Epidermal melanocyte (primary cell): ENCODE measurements at regions not wholly inside any gene's neighbourhood (a gene's known extent, or its start where the extent isn't known, plus 50 kb on each side); places are given as distances from the start of the nearest gene placed in this dataset.
"Not testable (repeated sequence)": the region's sequence is repeated elsewhere in the genome, so short reads cannot be mapped to it uniquely, and the experiment has no call there.

Source experiments
- DNase-seq: peaks from one replicate; pipeline ENCODE4 v3.0.0; 2011; ENCODE audit warnings: low spot score; ENCODE audit not compliant: insufficient read length

DNA sequence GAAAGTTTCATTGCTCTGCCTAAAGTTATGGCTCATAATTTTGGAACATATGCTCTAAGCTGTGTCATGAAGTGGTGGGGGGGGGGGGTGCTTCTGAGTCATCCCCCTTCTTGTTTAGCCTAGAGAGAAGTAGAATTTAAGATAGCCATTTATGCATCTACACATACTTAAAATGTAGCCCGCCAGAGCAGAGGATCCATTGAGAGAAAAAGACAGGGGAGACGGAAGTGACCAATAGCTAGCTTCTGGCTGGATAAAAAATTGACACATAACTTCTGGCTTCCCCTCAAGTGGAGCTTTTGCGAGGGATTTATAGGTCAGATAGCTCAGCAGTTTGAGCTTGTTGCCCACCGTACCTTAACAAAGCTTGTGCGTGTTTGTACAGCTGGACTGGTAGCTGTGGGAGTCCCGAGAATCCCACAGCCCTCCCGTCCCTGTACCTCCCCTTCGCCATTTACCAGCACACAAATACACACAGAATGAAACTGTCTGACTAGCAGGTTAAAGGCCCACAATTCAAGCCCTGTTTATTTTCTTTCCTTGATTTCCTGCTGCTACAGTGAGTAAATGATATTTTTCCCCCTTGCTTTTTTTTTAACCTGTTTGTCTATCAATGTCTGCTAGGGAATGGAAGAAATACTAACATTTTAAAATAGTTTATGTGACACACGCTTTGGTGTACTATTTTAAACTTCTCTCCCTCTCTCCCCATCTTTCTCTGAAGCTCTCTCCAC is 232.6 kb upstream of the FERD3L start:
- DNase-seq, result no peak

DNA sequence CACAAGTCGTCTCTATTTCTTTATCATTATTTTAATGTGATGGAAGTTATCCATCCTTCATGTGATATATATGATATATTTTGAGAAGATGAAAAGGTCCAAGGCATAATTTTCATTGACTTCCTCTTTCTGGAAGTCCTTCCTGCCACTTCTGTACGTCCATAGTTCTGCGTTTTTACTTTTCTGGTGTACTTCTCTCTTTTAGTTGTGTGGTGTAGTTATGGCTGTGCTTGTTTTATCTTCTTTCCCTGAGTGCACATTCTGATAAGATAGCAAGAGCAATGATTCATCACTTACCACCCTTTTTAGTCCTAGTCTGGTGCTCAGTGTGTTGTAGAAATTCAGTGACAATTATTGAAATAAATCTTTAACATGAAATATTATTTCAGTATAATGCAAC is 231.3 kb upstream of the FERD3L start:
- DNase-seq, result no peak

DNA sequence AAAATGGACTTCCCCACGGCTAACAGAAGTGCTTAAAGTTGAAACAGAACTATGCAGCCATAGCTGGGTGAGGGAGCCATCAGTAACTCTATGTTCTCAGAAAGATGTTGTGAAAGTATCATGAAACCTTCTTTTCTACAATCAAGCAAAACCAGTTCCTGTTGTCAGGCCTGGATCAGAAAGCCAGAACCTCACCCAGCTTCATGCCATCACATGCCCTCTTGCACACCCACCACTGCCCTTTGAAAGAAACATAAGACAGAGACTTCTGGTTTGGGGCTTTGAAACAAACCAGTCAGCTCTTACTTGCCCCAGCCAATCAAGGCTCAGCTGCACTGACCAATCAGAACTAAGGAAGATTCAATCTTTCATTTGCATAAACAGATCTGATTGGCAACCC is 230.8 kb upstream of the FERD3L start:
- DNase-seq, result no peak

DNA sequence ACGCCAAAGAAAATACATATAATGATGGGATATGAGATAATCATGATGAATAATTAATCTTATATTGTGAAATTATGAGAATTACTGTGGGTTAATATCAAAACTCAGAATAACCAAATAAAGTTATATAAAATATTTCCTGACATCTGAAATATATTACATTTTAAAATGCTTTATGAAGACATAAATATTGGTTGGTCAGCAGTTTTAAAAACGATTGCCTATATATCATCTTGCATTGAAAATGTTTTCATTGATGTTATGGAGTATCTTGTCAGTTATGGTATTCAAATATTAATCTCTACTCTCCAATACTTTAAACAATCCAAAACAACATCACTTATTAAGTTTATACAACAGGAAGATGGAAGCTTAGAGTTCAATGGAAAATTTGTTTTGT is 228.1 kb upstream of the FERD3L start:
- DNase-seq, result no peak

DNA sequence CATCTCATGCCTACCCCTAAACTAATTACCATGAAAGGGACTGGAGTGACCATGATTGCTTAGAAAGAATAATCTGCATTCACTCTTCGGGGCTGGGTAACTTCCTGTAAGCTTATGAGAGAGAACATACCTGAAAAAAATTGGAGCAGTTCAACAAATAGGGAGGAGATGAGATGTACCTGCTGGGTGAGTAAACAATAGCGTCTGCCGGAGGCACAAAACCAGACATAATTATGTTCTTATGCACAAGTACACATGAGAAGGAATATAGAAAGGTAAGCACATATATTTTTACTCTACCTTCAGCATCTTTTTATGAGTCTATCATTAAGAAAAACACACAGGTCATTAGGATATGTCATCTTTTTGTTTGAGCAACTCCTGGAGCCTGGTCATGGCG is 224.6 kb upstream of the FERD3L start:
- DNase-seq, result no peak

DNA sequence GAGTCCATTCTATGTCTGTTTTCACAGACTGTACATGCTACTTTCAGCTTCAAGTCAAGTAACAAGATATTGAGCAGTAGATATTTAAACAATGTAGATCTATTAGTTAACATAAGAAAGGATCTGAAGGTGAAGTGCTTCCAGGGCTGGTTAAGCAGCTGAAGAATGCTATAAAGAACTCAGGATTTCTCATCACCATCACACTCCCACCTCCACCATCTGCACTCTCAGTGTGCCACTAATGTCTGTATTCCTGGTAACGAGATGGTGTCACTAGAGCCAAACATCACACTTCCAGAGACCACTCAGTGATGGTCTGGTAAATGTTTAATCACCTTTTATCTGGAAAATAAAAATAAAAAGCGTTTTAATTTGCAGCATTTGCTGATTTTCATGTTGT is 224.0 kb upstream of the FERD3L start:
- no peak for DNase-seq

DNA sequence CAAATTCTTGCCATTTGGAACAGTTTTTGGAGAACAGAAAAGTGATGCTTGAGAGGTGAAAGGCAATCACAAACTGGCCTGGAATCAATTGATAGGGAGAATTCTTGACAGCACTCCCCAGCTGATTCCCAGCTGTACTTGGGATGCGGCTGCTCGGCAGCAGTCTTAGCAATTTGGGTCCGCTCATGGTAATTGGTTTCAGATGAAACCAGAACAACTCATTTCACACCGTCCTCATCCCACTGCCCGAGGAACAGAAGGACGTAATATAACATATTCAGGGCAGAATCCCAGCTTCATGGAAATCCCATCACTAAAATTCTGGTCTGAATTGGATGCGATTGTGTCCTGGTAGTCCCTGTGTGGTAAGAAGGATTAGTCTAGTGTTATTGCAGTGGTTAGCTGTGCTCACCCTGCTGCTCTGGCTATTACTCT is 223.3 kb upstream of the FERD3L start:
- DNase-seq, result no peak

DNA sequence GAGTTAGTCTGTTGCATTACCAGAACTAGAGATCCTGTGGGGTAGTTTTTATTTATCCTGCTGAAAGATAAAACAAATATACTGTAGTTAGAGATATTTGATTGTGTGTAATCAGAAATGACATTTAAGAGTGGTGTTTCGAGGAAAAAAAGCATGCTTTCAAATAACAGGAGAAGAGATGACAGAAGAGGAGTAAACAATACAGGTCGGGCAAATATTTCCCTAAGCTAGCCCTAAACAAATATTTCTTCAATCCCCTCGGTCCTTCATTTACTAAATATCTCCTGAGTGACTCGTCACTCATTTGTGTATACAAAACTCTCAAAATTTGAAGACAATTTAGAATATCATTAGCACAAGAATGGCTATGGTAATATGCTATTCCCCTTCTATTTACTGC is 219.7 kb upstream of the FERD3L start:
- no peak for DNase-seq

DNA sequence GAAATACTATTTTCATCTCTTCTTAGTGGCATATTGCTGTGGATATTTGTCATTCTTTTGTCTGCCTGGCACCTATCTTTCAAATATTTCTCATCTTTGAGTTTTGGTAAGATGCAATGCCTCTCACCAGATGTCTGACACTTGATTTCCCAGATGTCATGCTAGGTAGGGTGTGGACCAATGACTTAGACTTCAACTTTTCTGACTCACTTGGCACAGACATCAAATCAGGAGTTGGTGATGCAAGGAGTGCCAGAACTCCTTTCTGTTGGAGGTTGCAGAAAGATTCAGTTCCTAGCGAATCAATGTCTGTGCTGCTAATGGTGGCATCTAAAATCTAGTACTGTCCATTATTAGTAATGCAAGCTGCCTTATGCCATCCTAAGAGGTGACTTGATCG is 216.9 kb upstream of the FERD3L start:
- DNase-seq, result no peak

DNA sequence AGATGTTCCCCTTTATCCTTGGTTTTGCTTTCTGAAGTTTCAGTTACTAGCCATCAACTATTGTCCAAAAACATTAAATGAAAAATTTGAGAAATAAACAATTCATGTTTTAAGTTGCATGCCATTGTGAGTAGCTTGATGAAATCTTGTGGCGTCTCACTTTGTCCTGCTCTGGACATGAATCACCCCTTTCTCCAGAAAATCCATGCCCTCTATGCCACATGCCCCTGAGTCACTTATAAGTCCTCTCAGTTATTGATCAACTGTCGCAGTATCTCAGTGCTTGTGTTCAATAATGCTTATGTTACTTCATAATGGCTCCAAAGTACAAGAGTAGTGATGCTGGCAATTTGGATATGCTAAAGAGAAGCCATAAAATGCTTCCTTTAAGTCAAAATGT is 208.0 kb upstream of the FERD3L start:
- no peak for DNase-seq

DNA sequence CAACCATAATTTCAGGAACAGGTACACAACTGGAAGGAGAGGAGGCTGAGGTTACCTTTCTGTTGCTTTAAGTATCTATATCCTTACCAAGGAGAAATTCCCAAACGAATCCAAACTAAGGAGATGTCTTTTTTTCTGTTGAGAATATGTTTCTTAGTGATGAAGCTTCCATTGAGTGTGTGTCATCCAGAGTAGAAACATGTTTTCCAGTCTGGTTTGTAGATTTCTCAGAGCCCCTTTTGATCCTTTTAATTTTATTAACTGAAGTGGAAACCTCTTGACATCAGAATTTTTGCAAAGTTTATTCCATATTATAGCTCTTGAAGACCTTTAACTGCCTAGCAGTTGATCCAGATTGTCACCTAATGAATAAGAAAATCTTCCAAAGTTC is 207.1 kb upstream of the FERD3L start:
- DNase-seq, result no peak

DNA sequence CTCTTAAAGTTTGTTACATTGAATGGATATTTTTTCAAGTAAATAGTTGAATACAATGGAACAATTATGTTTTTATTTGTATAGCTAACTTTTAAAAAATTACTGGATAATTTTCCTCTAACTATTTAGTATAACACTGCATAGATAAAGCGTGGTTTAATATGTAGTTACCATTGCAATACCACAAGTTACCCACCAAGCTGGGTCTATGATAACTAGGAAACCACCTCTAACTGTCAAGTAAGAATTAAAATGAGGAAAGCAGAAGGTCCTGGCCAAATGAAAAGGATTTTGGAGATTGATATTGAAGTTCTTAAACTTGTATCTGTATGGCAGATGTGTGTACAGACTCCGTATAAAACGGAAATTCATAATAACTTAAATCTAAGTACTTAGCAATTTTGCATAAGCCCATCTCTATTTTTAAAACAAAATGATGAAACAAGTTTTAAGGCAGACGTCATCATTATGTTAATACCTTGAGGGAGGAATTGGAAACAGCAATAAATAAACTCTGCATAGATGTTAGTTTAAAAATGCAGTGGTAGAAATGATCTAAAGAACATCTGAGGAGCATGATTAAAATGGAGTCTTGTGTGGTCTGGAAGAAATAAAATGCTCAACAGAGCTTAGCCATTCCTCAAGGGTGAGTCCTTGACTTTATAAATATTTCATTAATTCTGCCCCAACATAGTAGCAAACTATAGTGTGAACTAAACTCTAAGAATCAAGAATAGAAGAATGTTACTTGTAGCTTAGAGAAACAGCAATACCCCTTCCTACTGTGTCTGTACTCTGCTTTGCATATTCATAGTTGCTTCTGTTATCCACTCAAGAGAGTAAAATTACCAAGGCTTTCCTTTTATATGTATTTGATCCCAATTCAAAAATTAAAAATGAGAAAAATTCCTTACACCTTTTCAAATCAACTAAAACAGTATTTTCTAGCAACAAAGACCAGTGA is 206.4 kb upstream of the FERD3L start:
- DNase-seq, result no peak

DNA sequence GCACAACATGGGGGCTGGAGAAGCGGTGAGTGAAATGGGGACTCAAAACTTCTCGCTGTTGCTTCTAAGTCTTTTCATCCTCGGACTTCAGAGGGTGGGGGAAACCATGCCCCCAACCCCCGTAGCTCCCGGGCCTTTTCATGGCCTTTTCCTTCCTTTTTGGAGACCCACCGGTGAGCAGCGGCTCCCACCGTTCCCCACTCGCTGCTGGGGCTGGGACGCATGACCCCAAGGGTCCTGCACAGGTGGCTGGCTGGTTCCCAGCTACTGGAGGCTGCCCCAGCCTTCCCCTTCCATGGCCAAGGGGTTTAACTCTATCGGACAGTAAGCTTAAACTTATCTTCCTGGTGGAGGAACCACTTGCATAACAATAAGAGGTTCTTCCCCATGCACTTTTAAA is 194.3 kb upstream of the FERD3L start:
- DNase-seq, result no peak

DNA sequence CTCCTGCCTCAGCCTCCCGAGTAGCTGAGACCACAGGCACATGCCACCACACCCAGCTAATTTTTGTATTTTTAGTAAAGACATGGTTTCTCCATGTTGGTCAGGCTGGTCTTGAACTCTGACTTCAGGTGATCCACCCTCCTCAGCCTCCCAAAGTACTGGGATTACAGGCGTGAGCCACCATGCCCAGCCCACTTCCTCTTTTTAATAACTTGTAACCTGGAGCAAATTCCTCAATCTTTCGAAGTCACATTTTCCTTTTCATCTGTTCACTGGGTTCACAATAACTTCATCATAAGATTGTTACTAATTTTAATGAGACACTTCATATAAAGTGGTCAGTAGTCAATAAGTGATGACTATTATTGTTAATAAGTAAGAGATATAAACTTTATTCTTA is 193.3 kb upstream of the FERD3L start:
- DNase-seq, result not testable (repeated sequence)

DNA sequence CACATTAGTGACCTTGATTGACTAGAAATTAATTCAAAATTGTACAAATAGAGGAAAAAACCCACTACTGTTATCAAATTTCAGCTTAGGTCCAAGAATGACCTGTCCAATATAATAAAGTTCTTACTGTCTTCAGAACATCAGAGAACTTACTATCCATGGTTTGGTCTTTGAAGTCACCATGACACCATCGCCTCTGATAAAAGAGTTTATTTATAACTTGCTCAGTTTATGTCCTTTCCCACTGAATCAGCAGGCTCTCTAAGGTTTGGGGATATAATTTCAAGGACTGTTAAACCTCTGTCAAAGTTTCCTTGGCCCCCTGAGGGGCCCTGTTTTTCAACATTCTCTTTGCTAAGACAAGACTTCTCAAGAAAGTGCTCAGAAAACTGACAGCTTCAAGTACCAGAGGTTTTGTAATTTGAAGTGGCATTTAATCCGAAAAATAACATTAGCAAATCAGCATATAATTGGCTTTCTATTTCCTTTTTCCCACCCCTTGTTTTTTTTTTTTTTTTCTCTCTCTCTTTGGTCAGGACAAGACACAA is 191.7 kb upstream of the FERD3L start:
- no peak for DNase-seq

DNA sequence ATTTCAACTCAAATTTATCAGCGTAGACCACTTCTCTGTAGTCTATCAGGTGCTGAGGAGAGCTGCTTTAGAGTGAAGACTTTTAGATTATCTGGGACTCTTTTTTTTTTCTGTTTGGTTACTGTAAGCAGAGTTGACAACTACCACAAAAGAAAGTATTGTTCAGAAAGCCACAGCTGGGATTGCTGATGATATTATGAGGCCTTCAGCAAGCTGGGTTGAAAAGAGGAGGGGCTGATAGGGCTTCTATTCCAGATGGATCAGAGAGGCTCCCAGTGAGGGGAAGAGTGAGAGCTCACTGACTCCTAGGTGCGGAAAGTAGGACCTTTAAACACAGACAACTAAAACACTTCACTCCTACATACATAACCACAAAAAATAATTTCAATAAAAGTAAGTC is 188.5 kb upstream of the FERD3L start:
- DNase-seq, result no peak

DNA sequence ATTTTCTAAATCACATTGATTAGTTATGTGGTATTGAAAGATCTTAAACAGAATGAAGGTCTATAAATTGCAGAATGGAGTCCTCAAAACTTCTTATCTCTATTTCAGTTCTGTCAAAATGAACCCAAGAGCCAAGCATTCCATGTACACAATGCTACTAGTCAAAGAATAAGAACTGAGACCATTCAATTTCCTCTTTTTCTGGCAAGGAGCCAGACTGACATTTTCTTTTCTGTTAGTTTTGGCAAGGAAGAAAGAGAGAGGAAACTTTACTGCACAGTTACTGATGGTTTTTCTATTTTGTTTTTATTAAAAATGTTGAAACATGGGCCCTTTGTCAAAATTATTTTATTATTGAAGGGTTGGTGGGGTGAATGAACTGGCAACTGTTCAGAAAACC is 181.8 kb upstream of the FERD3L start:
- no peak for DNase-seq

DNA sequence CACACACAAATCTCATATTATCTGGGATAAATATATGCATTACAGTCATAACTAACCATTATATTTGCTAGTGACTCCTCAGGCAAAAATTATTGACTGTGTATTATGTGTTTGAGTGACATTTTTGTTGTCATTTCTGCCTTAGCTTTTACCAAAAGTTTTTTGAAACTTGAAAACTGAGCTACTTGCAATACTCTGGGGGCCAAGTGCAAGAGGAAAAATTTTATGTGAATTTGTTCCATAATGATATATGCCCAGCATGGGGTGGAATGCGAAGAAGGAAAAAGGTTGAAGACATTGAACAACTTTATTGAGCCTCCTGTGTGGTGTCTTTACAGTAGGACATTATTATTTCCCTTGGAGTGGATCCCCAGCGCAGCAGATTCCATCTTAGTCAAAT is 176.8 kb upstream of the FERD3L start:
- DNase-seq, result no peak

DNA sequence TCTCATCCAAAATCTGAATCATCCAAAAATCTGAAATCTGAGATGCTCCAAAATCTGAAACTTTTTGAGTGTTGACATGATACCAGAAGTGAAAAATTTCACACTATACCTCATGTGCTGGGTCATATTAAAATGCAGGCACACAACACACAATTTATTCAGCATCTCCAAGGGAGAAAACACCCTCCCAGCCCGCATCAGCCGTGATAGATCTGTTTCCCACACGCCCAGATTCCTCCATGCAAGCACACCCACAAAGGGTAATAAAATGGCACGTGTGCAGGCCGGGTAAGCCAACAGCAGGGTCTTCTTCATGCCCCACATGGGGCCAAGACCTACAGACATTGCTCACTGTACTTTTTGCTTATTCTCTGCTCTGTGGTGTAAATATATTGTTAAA is 173.1 kb upstream of the FERD3L start:
- DNase-seq, result no peak

DNA sequence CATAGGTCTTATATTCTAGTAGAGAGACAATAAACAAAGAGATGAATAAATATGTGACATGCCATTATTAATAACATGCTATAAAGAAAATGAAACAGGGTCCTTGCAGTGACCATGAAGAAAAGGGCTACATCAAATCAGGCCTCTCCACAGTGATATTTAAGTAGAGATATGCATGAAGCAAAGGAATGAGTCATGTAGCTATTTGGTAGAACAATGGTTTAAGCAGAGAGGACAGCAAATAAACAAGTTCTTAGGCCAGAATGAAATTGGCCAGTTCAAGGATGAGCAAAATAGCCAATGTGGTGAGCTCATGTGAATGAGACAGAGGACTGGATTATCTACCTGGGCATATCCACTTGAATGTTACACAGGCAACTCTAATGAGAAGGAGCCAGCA is 172.2 kb upstream of the FERD3L start:
- DNase-seq, result no peak

DNA sequence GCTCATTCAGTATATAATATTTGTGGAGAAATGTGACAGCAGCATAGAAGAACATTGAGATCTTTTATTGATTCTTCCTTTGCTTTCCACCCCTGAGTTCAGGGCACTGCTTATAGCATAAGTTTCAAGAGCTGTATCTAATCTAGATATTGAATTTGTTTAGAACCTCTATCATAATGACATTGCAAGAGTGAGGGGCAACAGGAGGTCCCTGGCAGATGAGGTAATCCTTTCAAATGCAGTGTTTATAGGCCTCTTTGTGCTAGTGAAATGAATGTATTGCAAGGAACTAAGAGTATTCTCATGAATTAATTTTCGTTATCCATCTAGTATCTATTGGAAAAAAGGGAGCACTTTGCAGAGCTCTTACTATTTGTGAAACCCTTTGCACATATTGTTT is 167.2 kb upstream of the FERD3L start:
- DNase-seq, result no peak

DNA sequence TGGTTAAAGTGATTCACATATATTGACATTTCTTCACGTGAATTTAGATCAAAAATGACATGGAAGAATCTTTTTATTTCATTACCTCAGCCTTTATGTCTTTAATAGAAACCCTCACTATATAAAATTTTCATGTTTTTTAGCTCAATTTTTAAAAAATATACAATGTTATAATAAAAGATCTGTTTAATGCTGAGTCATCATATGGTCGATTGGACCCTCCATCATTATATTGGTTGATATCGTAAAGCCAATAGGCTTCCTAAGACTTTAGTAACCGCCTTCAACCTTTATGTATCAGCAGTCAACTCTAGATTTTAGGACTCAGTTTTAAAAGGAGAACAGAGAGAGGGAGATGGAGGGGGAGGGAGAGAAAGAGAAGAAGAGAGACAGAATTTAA is 162.3 kb upstream of the FERD3L start:
- DNase-seq, result no peak

DNA sequence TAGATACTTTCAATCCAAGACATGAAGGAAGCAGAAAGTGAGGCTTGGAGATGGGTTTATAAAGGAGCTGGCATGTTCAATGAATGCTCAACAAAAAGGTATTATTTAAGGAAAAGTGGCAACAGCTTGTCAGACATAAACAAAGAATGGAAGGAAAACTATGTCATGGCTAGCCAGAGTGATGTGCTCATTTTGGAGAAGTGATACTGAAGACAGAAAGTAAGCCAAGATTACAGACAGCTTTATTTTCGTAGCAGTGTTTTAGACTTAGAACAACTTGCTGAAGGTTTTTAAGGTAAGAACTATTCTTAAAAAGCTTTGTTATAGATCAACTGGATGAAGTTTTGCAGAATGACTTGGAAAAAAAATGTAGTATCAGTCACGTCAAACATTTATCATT is 160.5 kb upstream of the FERD3L start:
- no peak for DNase-seq
